Peyer's patch (tissue), 4 donors: ENCODE measurements at regions not wholly inside any gene's neighbourhood (a gene's known extent, or its start where the extent isn't known, plus 50 kb on each side); places are given as distances from the start of the nearest gene placed in this dataset.

Experiments used
- POLR2A ChIP-seq, 2 donors: fragments of 450-650 bp; IDR thresholded peaks; one replicate each; pipeline ENCODE4 v1.5.1; 2017; ENCODE audit warnings: antibody characterized with exemption in 2 of 2, mild to moderate bottlenecking in 2 of 2, moderate library complexity in 2 of 2
- TF ChIP-seq, protein P1 (sequence below), 6 experiments: fragments of 450-650 bp in 4 of 6; fragments of 200-600 bp in 2 of 6; sonication (generic) in 1 of 6; IDR thresholded peaks; one replicate each; pipeline ENCODE4 v1.5.1; 2017 to 2019; ENCODE audit warnings: antibody characterized with exemption in 6 of 6, mild to moderate bottlenecking in 3 of 6, moderate library complexity in 1 of 6

GRCh38 chr20:57791966-57792365, 82.2 kb upstream of the PMEPA1 start:
- TF ChIP-seq POLR2A (IDR thresholded peaks at IDR 0.05), result no peak
- TF ChIP-seq, protein P1, sequence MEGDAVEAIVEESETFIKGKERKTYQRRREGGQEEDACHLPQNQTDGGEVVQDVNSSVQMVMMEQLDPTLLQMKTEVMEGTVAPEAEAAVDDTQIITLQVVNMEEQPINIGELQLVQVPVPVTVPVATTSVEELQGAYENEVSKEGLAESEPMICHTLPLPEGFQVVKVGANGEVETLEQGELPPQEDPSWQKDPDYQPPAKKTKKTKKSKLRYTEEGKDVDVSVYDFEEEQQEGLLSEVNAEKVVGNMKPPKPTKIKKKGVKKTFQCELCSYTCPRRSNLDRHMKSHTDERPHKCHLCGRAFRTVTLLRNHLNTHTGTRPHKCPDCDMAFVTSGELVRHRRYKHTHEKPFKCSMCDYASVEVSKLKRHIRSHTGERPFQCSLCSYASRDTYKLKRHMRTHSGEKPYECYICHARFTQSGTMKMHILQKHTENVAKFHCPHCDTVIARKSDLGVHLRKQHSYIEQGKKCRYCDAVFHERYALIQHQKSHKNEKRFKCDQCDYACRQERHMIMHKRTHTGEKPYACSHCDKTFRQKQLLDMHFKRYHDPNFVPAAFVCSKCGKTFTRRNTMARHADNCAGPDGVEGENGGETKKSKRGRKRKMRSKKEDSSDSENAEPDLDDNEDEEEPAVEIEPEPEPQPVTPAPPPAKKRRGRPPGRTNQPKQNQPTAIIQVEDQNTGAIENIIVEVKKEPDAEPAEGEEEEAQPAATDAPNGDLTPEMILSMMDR (IDR thresholded peaks at IDR 0.05), result no peak
